Esophagus squamous epithelium (tissue), 5 donors: ENCODE measurements at regions not wholly inside any gene's neighbourhood (a gene's known extent, or its start where the extent isn't known, plus 50 kb on each side); places are given as distances from the start of the nearest gene placed in this dataset.

Experiments
- DNase-seq: peaks from one replicate; lab custom pipeline; 2025; lab: John Stamatoyannopoulos, UW
- H3K27ac ChIP-seq, 4 donors: fragments of 200-600 bp; sonication (generic); one replicate each; pipeline ENCODE4 v1.5.1; 2016 to 2019; ENCODE audit warnings: mild to moderate bottlenecking in 1 of 4
- H3K27me3 ChIP-seq, 4 donors: fragments of 200-600 bp; sonication (generic); 1 replicate in 3 of 4; 2 replicates in 1 of 4; pipeline versions ENCODE4 v1.5.1 to v1.6.0; 2017 to 2021; ENCODE audit warnings: antibody characterized with exemption in 1 of 4
- H3K36me3 ChIP-seq, 3 donors: fragments of 200-600 bp; sonication (generic); one replicate each; pipeline ENCODE4 v1.5.1; 2016 to 2019
- H3K4me1 ChIP-seq, 3 donors: fragments of 200-600 bp; sonication (generic); one replicate each; pipeline ENCODE4 v1.5.1; 2017 to 2019
- H3K4me3 ChIP-seq, 4 donors: fragments of 200-600 bp; sonication (generic); 1 replicate in 3 of 4; 2 replicates in 1 of 4; pipeline ENCODE4 v1.5.1; 2016 to 2019; ENCODE audit warnings: mild to moderate bottlenecking in 2 of 4, moderate library complexity in 1 of 4
- H3K9me3 ChIP-seq, 3 donors: fragments of 200-600 bp; sonication (generic); one replicate each; pipeline ENCODE4 v1.5.1; 2016 to 2019
- POLR2A ChIP-seq, 4 donors: fragments of 450-650 bp; IDR thresholded peaks; one replicate each; pipeline ENCODE4 v1.6.1; 2017; ENCODE audit warnings: antibody characterized with exemption in 4 of 4, mild to moderate bottlenecking in 4 of 4, moderate library complexity in 3 of 4
- WGBS, 2 donors: methylation state at CpG; one replicate each; pipeline ENCODE4 v1.1.5; 2018; 5-methylcytosine and 5-hydroxymethylcytosine counted together
- intact Hi-C: fragments of 100-400 bp; cut with DNase I; formaldehyde crosslinking; loops from one replicate; pipeline ENCODE4 v1.15.0; 2022
- TF ChIP-seq, protein P1 (sequence below), 6 experiments: fragments of 450-650 bp in 4 of 6; fragments of 200-600 bp in 2 of 6; sonication (generic) in 2 of 6; IDR thresholded peaks; one replicate each; pipeline ENCODE4 v1.5.1; 2016 to 2019; ENCODE audit warnings: antibody characterized with exemption in 6 of 6, mild to moderate bottlenecking in 4 of 6, moderate library complexity in 4 of 6
- donor health status: DM: yes; HTN: yes; CAD: no.

- Histone ChIP-seq H3K4me1 (no peaks in the 10 kb centered on the region), H3K36me3 (no peaks in the 10 kb centered on the region), H3K4me3 (no peak overlapping the region), H3K27ac (no peak overlapping the region), H3K27me3 (no peaks in the 10 kb centered on the region), H3K9me3 (peaks cover 0 to 30% (median 0%) of the 10 kb centered on the region in 3 donors)
- DNase-seq, result no peak
- 29 to 33% methylated on average over 2 of the region's 2 CpGs for WGBS, 2 donors
- intact Hi-C loops, result no loop called here
- TF ChIP-seq, protein P1, sequence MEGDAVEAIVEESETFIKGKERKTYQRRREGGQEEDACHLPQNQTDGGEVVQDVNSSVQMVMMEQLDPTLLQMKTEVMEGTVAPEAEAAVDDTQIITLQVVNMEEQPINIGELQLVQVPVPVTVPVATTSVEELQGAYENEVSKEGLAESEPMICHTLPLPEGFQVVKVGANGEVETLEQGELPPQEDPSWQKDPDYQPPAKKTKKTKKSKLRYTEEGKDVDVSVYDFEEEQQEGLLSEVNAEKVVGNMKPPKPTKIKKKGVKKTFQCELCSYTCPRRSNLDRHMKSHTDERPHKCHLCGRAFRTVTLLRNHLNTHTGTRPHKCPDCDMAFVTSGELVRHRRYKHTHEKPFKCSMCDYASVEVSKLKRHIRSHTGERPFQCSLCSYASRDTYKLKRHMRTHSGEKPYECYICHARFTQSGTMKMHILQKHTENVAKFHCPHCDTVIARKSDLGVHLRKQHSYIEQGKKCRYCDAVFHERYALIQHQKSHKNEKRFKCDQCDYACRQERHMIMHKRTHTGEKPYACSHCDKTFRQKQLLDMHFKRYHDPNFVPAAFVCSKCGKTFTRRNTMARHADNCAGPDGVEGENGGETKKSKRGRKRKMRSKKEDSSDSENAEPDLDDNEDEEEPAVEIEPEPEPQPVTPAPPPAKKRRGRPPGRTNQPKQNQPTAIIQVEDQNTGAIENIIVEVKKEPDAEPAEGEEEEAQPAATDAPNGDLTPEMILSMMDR (IDR thresholded peaks at IDR 0.05), result no peak
Measured at GRCh38 chr15:26455828-26456227, 317.0 kb downstream of the GABRB3 start.

GRCh38 chr15:26453914-26454313 is 319.0 kb downstream of the GABRB3 start:
- no peaks in the 10 kb centered on the region for H3K36me3 ChIP-seq
- H3K9me3 ChIP-seq, result peaks cover 0 to 23% (median 0%) of the 10 kb centered on the region in 3 donors
- no peak overlapping the region for H3K4me3 ChIP-seq
- no peaks in the 10 kb centered on the region for H3K27me3 ChIP-seq
- no peak for TF ChIP-seq POLR2A (IDR thresholded peaks at IDR 0.05)
- TF ChIP-seq, protein P1 (IDR thresholded peaks at IDR 0.05), result no peak
- WGBS, 2 donors, result 20 to 41% methylated on average over 2 of the region's 2 CpGs
- intact Hi-C loops, result no loop called here
- no peak overlapping the region for H3K27ac ChIP-seq
- no peak for DNase-seq
- H3K4me1 ChIP-seq, result no peaks in the 10 kb centered on the region

- WGBS, 2 donors, result 60 to 64% methylated on average over 6 of the region's 6 CpGs
- Histone ChIP-seq H3K36me3 (no peaks in the 10 kb centered on the region), H3K9me3 (peaks cover 0 to 7% (median 0%) of the 10 kb centered on the region in 3 donors), H3K4me1 (no peaks in the 10 kb centered on the region), H3K4me3 (no peak overlapping the region), H3K27me3 (no peaks in the 10 kb centered on the region), H3K27ac (no peak overlapping the region)
- intact Hi-C loops, result no loop called here
- TF ChIP-seq POLR2A (IDR thresholded peaks at IDR 0.05), result no peak
- TF ChIP-seq, protein P1 (IDR thresholded peaks at IDR 0.05), result no peak
- no peak for DNase-seq
Measured at GRCh38 chr15:26451995-26452394, 320.9 kb downstream of the GABRB3 start.

DNA sequence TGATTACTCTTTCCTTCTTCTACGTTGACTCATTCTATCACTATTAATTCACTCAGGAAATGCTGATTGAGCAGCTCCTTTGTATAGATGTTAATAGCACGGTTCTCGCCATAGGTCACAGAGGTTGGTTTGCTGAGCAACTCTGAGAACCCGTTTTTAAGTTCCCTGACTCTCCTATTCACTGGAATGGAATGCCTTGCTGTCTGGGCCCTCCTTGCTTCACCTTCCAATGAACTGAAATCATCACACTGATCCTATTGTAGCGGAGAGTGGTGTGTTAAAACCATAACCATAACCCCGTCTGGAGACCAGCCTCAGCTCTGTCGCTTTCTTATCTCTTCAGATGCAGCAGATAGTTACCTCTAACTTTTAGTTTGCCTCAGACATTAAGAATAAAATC is 323.6 kb downstream of the GABRB3 start:
- Histone ChIP-seq H3K4me1 (no peaks in the 10 kb centered on the region), H3K27me3 (no peaks in the 10 kb centered on the region), H3K36me3 (no peaks in the 10 kb centered on the region), H3K4me3 (no peak overlapping the region), H3K27ac (no peak overlapping the region), H3K9me3 (peaks cover 0 to 4% (median 0%) of the 10 kb centered on the region in 3 donors)
- intact Hi-C loops, result no loop called here
- WGBS, 2 donors, result 34 to 44% methylated on average over 5 to 7 of the region's 7 CpGs
- no peak for DNase-seq
- TF ChIP-seq POLR2A (IDR thresholded peaks at IDR 0.05), result no peak
- TF ChIP-seq, protein P1 (IDR thresholded peaks at IDR 0.05), result no peak

- Histone ChIP-seq H3K4me1 (no peaks in the 10 kb centered on the region), H3K36me3 (no peaks in the 10 kb centered on the region), H3K27me3 (no peaks in the 10 kb centered on the region), H3K9me3 (no peaks in the 10 kb centered on the region), H3K4me3 (no peak overlapping the region), H3K27ac (no peak overlapping the region)
- intact Hi-C loops, result no loop called here
- TF ChIP-seq POLR2A (IDR thresholded peaks at IDR 0.05), result no peak
- TF ChIP-seq, protein P1 (IDR thresholded peaks at IDR 0.05), result no peak
- WGBS, 2 donors, result 74 to 81% methylated on average over 2 to 4 of the region's 4 CpGs
- DNase-seq, result no peak
Measured at GRCh38 chr15:26443321-26443720, 329.5 kb downstream of the GABRB3 start.
